ENCODE measurements at regions not wholly inside any gene's neighbourhood (a gene's known extent, or its start where the extent isn't known, plus 50 kb on each side); places are given as distances from the start of the nearest gene placed in this dataset.
"Not testable (repeated sequence)": the region's sequence is repeated elsewhere in the genome, so short reads cannot be mapped to it uniquely, and the experiment has no call there.

DNA sequence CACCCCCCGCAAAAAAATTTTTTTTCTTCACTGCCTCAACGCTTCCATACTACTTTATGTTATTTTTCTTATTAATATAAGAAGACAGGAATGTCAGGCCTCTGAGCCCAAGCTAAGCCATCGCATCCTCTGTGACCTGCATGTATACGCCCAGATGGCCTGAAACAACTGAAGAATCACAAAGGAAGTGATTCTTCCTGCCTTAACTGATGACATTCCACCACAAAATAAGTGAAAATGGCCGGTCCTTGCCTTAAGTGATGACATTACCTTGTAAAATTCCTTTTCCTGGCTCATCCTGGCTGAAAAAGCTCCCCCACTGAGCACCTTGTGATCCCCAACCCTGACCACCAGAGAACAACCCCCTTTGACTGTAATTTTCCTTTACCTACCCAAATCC, 258.7 kb upstream of the KCND2 start:
- TF ChIP-seq RCOR1 (IDR thresholded peaks at IDR 0.05; ENCODE audit: low read depth, low read length); POLR2A (IDR thresholded peaks at IDR 0.05; ENCODE audit: low read length); CEBPB (IDR thresholded peaks at IDR 0.05): not testable (repeated sequence)
- TF ChIP-seq, protein P1, sequence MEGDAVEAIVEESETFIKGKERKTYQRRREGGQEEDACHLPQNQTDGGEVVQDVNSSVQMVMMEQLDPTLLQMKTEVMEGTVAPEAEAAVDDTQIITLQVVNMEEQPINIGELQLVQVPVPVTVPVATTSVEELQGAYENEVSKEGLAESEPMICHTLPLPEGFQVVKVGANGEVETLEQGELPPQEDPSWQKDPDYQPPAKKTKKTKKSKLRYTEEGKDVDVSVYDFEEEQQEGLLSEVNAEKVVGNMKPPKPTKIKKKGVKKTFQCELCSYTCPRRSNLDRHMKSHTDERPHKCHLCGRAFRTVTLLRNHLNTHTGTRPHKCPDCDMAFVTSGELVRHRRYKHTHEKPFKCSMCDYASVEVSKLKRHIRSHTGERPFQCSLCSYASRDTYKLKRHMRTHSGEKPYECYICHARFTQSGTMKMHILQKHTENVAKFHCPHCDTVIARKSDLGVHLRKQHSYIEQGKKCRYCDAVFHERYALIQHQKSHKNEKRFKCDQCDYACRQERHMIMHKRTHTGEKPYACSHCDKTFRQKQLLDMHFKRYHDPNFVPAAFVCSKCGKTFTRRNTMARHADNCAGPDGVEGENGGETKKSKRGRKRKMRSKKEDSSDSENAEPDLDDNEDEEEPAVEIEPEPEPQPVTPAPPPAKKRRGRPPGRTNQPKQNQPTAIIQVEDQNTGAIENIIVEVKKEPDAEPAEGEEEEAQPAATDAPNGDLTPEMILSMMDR (IDR thresholded peaks at IDR 0.05) = not testable (repeated sequence)
